Type B pancreatic cell (in vitro differentiated cells): ENCODE measurements at regions not wholly inside any gene's neighbourhood (a gene's known extent, or its start where the extent isn't known, plus 50 kb on each side); places are given as distances from the start of the nearest gene placed in this dataset.
"Not testable (repeated sequence)": the region's sequence is repeated elsewhere in the genome, so short reads cannot be mapped to it uniquely, and the experiment has no call there.

Experiments
- DNase-seq: peaks from one replicate; pipeline ENCODE4 v3.0.0; 2021; ENCODE audit warnings: mixed read lengths; ENCODE audit not compliant: unreplicated experiment; ENCODE audit errors: extremely low spot score
- H3K27ac Mint-ChIP-seq: 2 replicates; pipeline ENCODE4 v1.8.0; 2021; ENCODE audit warnings: mild to moderate bottlenecking, mixed read lengths
- H3K27me3 Mint-ChIP-seq: 2 replicates; pipeline ENCODE4 v1.8.0; 2021; ENCODE audit warnings: mixed read lengths
- H3K36me3 Mint-ChIP-seq: 2 replicates; pipeline ENCODE4 v1.8.0; 2021; ENCODE audit warnings: mixed read lengths
- H3K4me1 Mint-ChIP-seq: one replicate; pipeline ENCODE4 v1.8.0; 2021; ENCODE audit warnings: mixed read lengths; ENCODE audit not compliant: unreplicated experiment
- H3K4me3 Mint-ChIP-seq: 2 replicates; pipeline ENCODE4 v1.8.0; 2021; ENCODE audit warnings: mild to moderate bottlenecking, mixed read lengths
- H3K9me3 Mint-ChIP-seq: 2 replicates; pipeline ENCODE4 v1.8.0; 2021; ENCODE audit warnings: mixed read lengths
- TF ChIP-seq, protein P1 (sequence below): fragments of 200-600 bp; sonication (generic); conservative IDR thresholded peaks from 2 replicates; pipeline ENCODE4 v1.5.0; 2021; ENCODE audit warnings: antibody characterized with exemption, mild to moderate bottlenecking

DNA sequence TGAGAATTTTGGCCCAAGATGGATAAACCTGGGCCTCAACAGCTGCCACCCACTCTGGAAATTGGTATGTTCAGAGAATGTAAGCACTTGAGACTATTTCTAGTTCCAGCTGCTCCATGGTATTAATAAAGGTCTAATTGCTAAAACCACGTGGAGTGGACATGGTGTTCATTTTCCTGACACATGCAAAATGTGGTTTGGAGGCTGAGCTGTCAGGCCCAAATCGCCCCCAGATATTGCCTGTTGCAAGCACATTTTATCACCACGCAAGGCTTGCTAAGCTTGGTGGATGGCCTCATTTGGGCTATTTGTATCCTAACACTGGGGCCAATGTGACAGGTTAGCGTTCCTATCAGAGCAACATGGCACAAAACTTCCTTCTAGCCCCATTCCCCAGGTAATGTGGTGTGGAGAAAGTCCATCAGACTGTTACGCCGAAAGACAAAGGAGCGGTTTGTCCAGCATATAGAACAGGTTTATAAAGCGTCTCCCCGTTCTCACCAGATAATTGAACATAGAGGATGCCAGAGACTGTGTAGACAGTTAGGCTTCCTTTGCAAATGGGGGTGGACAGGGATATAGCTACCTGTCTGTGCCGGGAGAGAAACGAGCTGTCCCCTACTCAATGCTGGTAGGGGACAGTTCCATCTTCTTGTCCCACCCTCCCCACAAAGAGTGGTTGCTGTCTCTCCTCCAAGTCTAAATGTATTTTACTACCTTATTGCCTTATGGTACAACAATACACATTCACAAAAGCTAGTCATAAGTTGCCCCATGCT, 78.0 kb upstream of the ANKRD1 start:
- Mint-ChIP-seq H3K4me3 (no peak overlapping the region), H3K9me3 (no peaks in the 10 kb centered on the region), H3K4me1 (no peaks in the 10 kb centered on the region), H3K27me3 (no peaks in the 10 kb centered on the region), H3K27ac (no peak overlapping the region), H3K36me3 (no peaks in the 10 kb centered on the region)
- no peak for DNase-seq
- TF ChIP-seq, protein P1, sequence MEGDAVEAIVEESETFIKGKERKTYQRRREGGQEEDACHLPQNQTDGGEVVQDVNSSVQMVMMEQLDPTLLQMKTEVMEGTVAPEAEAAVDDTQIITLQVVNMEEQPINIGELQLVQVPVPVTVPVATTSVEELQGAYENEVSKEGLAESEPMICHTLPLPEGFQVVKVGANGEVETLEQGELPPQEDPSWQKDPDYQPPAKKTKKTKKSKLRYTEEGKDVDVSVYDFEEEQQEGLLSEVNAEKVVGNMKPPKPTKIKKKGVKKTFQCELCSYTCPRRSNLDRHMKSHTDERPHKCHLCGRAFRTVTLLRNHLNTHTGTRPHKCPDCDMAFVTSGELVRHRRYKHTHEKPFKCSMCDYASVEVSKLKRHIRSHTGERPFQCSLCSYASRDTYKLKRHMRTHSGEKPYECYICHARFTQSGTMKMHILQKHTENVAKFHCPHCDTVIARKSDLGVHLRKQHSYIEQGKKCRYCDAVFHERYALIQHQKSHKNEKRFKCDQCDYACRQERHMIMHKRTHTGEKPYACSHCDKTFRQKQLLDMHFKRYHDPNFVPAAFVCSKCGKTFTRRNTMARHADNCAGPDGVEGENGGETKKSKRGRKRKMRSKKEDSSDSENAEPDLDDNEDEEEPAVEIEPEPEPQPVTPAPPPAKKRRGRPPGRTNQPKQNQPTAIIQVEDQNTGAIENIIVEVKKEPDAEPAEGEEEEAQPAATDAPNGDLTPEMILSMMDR, result no peak

GRCh38 chr10:90999512-91000172, 78.8 kb upstream of the ANKRD1 start:
- no peaks in the 10 kb centered on the region for H3K4me1 Mint-ChIP-seq
- TF ChIP-seq, protein P1, result no peak
- no peaks in the 10 kb centered on the region for H3K9me3 Mint-ChIP-seq
- no peaks in the 10 kb centered on the region for H3K36me3 Mint-ChIP-seq
- DNase-seq, result no peak
- no peak overlapping the region for H3K27ac Mint-ChIP-seq
- no peaks in the 10 kb centered on the region for H3K27me3 Mint-ChIP-seq
- H3K4me3 Mint-ChIP-seq, result no peak overlapping the region

- H3K27me3 Mint-ChIP-seq, result no peaks in the 10 kb centered on the region
- H3K9me3 Mint-ChIP-seq, result no peaks in the 10 kb centered on the region
- no peaks in the 10 kb centered on the region for H3K4me1 Mint-ChIP-seq
- DNase-seq, result no peak
- no peaks in the 10 kb centered on the region for H3K36me3 Mint-ChIP-seq
- H3K4me3 Mint-ChIP-seq, result no peak overlapping the region
- TF ChIP-seq, protein P1, result no peak
- no peak overlapping the region for H3K27ac Mint-ChIP-seq
Measured at GRCh38 chr10:91000470-91000869, 79.6 kb upstream of the ANKRD1 start.

DNA sequence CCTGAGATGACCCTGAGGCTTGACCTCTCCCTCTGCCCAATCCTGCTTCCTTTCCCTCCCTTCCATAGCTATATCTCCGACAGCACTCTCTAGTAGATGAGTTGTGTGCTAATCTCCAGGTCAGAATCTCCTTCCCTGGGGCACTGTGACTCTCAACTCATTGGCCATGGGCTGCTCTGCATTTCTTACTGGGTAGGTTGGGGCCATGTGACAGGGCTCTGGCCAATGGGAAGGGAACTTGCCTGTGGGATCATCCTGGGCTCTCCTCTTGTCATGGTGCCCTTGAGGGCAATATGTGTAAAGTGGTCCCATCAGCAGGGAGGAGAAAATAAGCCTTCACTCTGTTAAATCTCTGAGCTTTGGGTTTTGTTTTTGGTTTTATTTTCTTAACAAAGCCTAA, 80.1 kb upstream of the ANKRD1 start:
- no peaks in the 10 kb centered on the region for H3K27me3 Mint-ChIP-seq
- H3K4me1 Mint-ChIP-seq, result no peaks in the 10 kb centered on the region
- H3K4me3 Mint-ChIP-seq, result no peak overlapping the region
- H3K27ac Mint-ChIP-seq, result no peak overlapping the region
- H3K9me3 Mint-ChIP-seq, result no peaks in the 10 kb centered on the region
- TF ChIP-seq, protein P1, result no peak
- no peaks in the 10 kb centered on the region for H3K36me3 Mint-ChIP-seq
- no peak for DNase-seq

DNA sequence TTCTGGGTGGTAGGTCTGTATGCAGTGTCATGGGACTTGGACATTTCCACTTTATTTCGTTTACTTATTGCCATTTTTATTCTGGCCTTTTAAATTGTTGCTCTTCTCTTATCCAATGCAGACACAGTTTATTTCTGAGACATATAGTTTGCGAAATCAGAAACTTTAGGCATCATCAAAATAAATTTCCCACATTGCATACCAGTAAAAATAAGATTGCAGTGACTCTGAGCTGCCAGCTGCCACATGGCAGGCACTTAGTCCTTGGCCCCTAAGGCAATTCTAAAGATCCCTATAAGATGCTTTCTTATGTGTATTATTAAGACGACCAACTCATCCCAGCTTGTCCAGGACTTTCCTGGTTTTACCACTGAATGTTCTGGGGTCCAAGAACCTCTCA, 81.8 kb upstream of the ANKRD1 start:
- DNase-seq, result no peak
- TF ChIP-seq, protein P1, result no peak
- H3K27ac Mint-ChIP-seq, result no peak overlapping the region
- peaks cover 3% of the 10 kb centered on the region for H3K27me3 Mint-ChIP-seq
- no peaks in the 10 kb centered on the region for H3K36me3 Mint-ChIP-seq
- no peaks in the 10 kb centered on the region for H3K9me3 Mint-ChIP-seq
- peaks cover 5% of the 10 kb centered on the region for H3K4me1 Mint-ChIP-seq
- H3K4me3 Mint-ChIP-seq, result no peak overlapping the region

DNA sequence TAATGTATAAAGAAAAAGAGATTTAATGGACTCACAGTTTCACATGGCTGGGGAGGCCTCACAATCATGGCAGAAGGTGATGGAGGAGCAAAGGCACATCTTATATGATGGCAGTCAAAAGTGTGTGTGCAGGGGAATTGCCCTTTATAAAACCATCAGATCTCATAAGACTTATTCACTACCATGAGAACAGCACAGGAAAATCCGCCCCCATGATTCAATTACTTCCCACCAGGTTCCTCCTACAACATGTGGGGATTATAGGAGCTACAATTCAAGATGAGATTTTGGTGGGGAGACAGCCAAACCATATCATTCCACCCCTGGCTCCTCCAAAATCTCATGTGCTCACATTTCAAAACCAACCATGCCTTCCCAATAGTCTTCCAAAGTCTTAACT, 82.5 kb upstream of the ANKRD1 start:
- not testable (repeated sequence) for H3K9me3 Mint-ChIP-seq, H3K27me3 Mint-ChIP-seq, H3K36me3 Mint-ChIP-seq, DNase-seq, H3K4me1 Mint-ChIP-seq, H3K4me3 Mint-ChIP-seq, H3K27ac Mint-ChIP-seq

GRCh38 chr10:91005276-91005675, 84.4 kb upstream of the ANKRD1 start:
- DNase-seq, H3K4me3 Mint-ChIP-seq, H3K4me1 Mint-ChIP-seq, H3K36me3 Mint-ChIP-seq, H3K27ac Mint-ChIP-seq, H3K27me3 Mint-ChIP-seq, H3K9me3 Mint-ChIP-seq: not testable (repeated sequence)
